D721Med (cell line): ENCODE measurements at regions not wholly inside any gene's neighbourhood (a gene's known extent, or its start where the extent isn't known, plus 50 kb on each side); places are given as distances from the start of the nearest gene placed in this dataset.
"Not testable (repeated sequence)": the region's sequence is repeated elsewhere in the genome, so short reads cannot be mapped to it uniquely, and the experiment has no call there.

Experiments
- DNase-seq: peaks from one replicate; pipeline ENCODE4 v3.0.0; 2011; ENCODE audit warnings: low spot score; ENCODE audit not compliant: insufficient read length
- FAIRE-seq: peaks from 2 replicates; lab custom pipeline; 2011; peaks lifted over from hg19 to GRCh38; lab: Jason Lieb, UNC
- CTCF ChIP-seq: IDR thresholded peaks from 2 replicates; pipeline ENCODE4 v1.5.1; 2012; ENCODE audit warnings: mild to moderate bottlenecking, control low read depth; ENCODE audit not compliant: insufficient read depth; ENCODE audit errors: missing control alignments

GRCh38 chr4:126489826-126490463, 1142.8 kb upstream of the INTU start:
- TF ChIP-seq CTCF = no peak
- DNase-seq = no peak
- FAIRE-seq = no peak

GRCh38 chr4:126495163-126495752, 1137.5 kb upstream of the INTU start:
- TF ChIP-seq CTCF = no peak
- FAIRE-seq = no peak

GRCh38 chr4:126512979-126513378, 1119.8 kb upstream of the INTU start:
- DNase-seq = no peak
- TF ChIP-seq CTCF = no peak
- FAIRE-seq = no peak

More at GRCh38 chr4:126495163-126495752, 1137.5 kb upstream of the INTU start:
- no peak for DNase-seq

GRCh38 chr4:126513596-126513995, 1119.2 kb upstream of the INTU start:
- DNase-seq (no peak), FAIRE-seq (peak; percentile 77)
- no peak for TF ChIP-seq CTCF

GRCh38 chr4:126520731-126521130, 1112.0 kb upstream of the INTU start:
- FAIRE-seq (no peak), DNase-seq (no peak)
- TF ChIP-seq CTCF = no peak

GRCh38 chr4:126525400-126525799, 1107.4 kb upstream of the INTU start:
- not testable (repeated sequence) for DNase-seq, FAIRE-seq

- TF ChIP-seq CTCF = no peak
- no peak for DNase-seq
- FAIRE-seq = no peak
Measured at GRCh38 chr4:126526335-126526734, 1106.4 kb upstream of the INTU start.
